RWPE2 (cell line): ENCODE measurements at regions not wholly inside any gene's neighbourhood (a gene's known extent, or its start where the extent isn't known, plus 50 kb on each side); places are given as distances from the start of the nearest gene placed in this dataset.

Source experiments
- ATAC-seq: fragments of 200-7000 bp; cut with Tn5 transposase; 3 replicates; pipeline ENCODE4 v1.9.1; 2021; ENCODE audit warnings: low read depth
- DNase-seq: peaks from one replicate; pipeline ENCODE4 v3.0.0-alpha.2; 2020; ENCODE audit warnings: low spot score
- H3K27ac ChIP-seq: fragments of 450-650 bp; 2 replicates; pipeline ENCODE4 v1.5.1; 2017; ENCODE audit warnings: mild to moderate bottlenecking; ENCODE audit not compliant: poor library complexity, severe bottlenecking
- H3K27me3 ChIP-seq: fragments of 250-450 bp; sonication (Bioruptor Pico); 2 replicates; pipeline ENCODE4 v1.5.1; 2021; ENCODE audit warnings: mild to moderate bottlenecking, moderate library complexity; ENCODE audit not compliant: insufficient read depth, poor library complexity, severe bottlenecking
- H3K36me3 ChIP-seq: fragments of 250-450 bp; sonication (Bioruptor Pico); 2 replicates; pipeline ENCODE4 v1.5.1; 2020; ENCODE audit warnings: low read depth, mild to moderate bottlenecking, moderate library complexity
- H3K4me1 ChIP-seq: fragments of 250-450 bp; sonication (Bioruptor Pico); 2 replicates; pipeline ENCODE4 v1.5.1; 2021; ENCODE audit warnings: mild to moderate bottlenecking, moderate library complexity; ENCODE audit not compliant: insufficient read depth, poor library complexity, severe bottlenecking
- H3K4me3 ChIP-seq: fragments of 250-450 bp; sonication (Bioruptor Pico); 2 replicates; pipeline ENCODE4 v1.5.1; 2021; ENCODE audit warnings: mild to moderate bottlenecking, moderate library complexity; ENCODE audit not compliant: severe bottlenecking
- H3K9me3 ChIP-seq: fragments of 250-450 bp; sonication (Bioruptor Pico); 2 replicates; pipeline ENCODE4 v1.5.1; 2021; ENCODE audit warnings: mild to moderate bottlenecking, moderate library complexity; ENCODE audit not compliant: severe bottlenecking
- CTCF ChIP-seq: fragments of 450-650 bp; IDR thresholded peaks from one replicate; pipeline ENCODE4 v1.5.1; 2017; ENCODE audit warnings: mild to moderate bottlenecking, moderate library complexity; ENCODE audit not compliant: poor library complexity, severe bottlenecking

- no peak for ATAC-seq
- DNase-seq, result no peak
- Histone ChIP-seq H3K4me1 (no peaks in the 10 kb centered on the region), H3K9me3 (no peaks in the 10 kb centered on the region), H3K4me3 (no peak overlapping the region), H3K27ac (no peak overlapping the region), H3K36me3 (no peaks in the 10 kb centered on the region), H3K27me3 (no peaks in the 10 kb centered on the region)
- TF ChIP-seq CTCF, result no peak
Observed at GRCh38 chr2:126100962-126101361, 555.0 kb upstream of the GYPC start.

- H3K9me3 ChIP-seq, result peaks cover 2% of the 10 kb centered on the region
- H3K36me3 ChIP-seq, result no peaks in the 10 kb centered on the region
- no peak for DNase-seq
- TF ChIP-seq CTCF, result no peak
- no peak for ATAC-seq
- H3K4me3 ChIP-seq, result no peak overlapping the region
- no peaks in the 10 kb centered on the region for H3K27me3 ChIP-seq
- H3K27ac ChIP-seq, result no peak overlapping the region
- no peaks in the 10 kb centered on the region for H3K4me1 ChIP-seq
Observed at GRCh38 chr2:126106006-126106405, 550.0 kb upstream of the GYPC start.

GRCh38 chr2:126107883-126108282 is 548.1 kb upstream of the GYPC start:
- Histone ChIP-seq H3K4me3 (no peak overlapping the region), H3K9me3 (peaks cover 2% of the 10 kb centered on the region), H3K27me3 (no peaks in the 10 kb centered on the region), H3K27ac (no peak overlapping the region), H3K4me1 (no peaks in the 10 kb centered on the region), H3K36me3 (no peaks in the 10 kb centered on the region)
- ATAC-seq (no peak), DNase-seq (no peak)
- no peak for TF ChIP-seq CTCF

GRCh38 chr2:126115975-126116374 is 540.0 kb upstream of the GYPC start:
- H3K4me3 ChIP-seq, result no peak overlapping the region
- ATAC-seq (no peak), DNase-seq (no peak)
- no peak overlapping the region for H3K27ac ChIP-seq
- no peaks in the 10 kb centered on the region for H3K27me3 ChIP-seq
- H3K9me3 ChIP-seq, result no peaks in the 10 kb centered on the region
- TF ChIP-seq CTCF, result no peak
- H3K4me1 ChIP-seq, result no peaks in the 10 kb centered on the region
- no peaks in the 10 kb centered on the region for H3K36me3 ChIP-seq

- TF ChIP-seq CTCF, result no peak
- Histone ChIP-seq H3K36me3 (no peaks in the 10 kb centered on the region), H3K27me3 (no peaks in the 10 kb centered on the region), H3K27ac (no peak overlapping the region), H3K9me3 (no peaks in the 10 kb centered on the region), H3K4me3 (no peak overlapping the region), H3K4me1 (no peaks in the 10 kb centered on the region)
- DNase-seq (no peak), ATAC-seq (no peak)
Observed at GRCh38 chr2:126117886-126118285, 538.1 kb upstream of the GYPC start.
